ENCODE measurements at regions not wholly inside any gene's neighbourhood (a gene's known extent, or its start where the extent isn't known, plus 50 kb on each side); places are given as distances from the start of the nearest gene placed in this dataset.

- TF ChIP-seq RAD21 (IDR thresholded peaks at IDR 0.05), result peak; percentile 19 to 25
Measured at GRCh38 chr15:60081976-60082375, 77.9 kb downstream of the FOXB1 start (continued).

- 60% methylated on average over 3 of the region's 3 CpGs for WGBS
- Histone ChIP-seq H3K27me3 (ENCODE audit: control insufficient read depth in 4 of 4, insufficient read depth in 4 of 4, low read length in 3 of 4) (no peaks in the 10 kb centered on the region), H3K27ac (ENCODE audit: low read depth in 1 of 2, low read length in 2 of 2) (no peak overlapping the region), H3K36me3 (ENCODE audit: control insufficient read depth in 4 of 4, insufficient read depth in 3 of 4, low read depth in 1 of 4, low read length in 3 of 4) (no peaks in the 10 kb centered on the region), H3K4me3 (ENCODE audit: low read depth in 1 of 3, low read length in 3 of 3) (no peak overlapping the region), H3K9me3 (ENCODE audit: control insufficient read depth in 4 of 4, low read length in 3 of 4) (no peaks in the 10 kb centered on the region), H3K9ac (ENCODE audit: low read depth in 1 of 2, low read length in 2 of 2) (no peak overlapping the region), H3K4me1 (ENCODE audit: control insufficient read depth in 4 of 4, insufficient read depth in 4 of 4, low read length in 3 of 4) (peaks cover 9 to 47% (median 28%) of the 10 kb centered on the region in 4 donors)
- TF ChIP-seq HNF4A (conservative IDR thresholded peaks at IDR 0.05), result peak in 1 of 2 donors; percentile 25
- no peak for TF ChIP-seq ATF3 (IDR thresholded peaks at IDR 0.05)
- no peak for TF ChIP-seq HNF4G (IDR thresholded peaks at IDR 0.05)
- TF ChIP-seq RXRA (IDR thresholded peaks at IDR 0.05), result peak in 1 of 2 donors; percentile 29
- TF ChIP-seq MAX (IDR thresholded peaks at IDR 0.05), result no peak
- no peak for DNase-seq (ENCODE audit: low spot score)
Measured at GRCh38 chr15:60083318-60083717, 79.2 kb downstream of the FOXB1 start.

- WGBS, result 88% methylated on average over 8 of the region's 8 CpGs
- no peak overlapping the region for H3K27ac ChIP-seq (ENCODE audit: low read depth in 1 of 2, low read length in 2 of 2)
- no peaks in the 10 kb centered on the region for H3K36me3 ChIP-seq (ENCODE audit: control insufficient read depth in 4 of 4, insufficient read depth in 3 of 4, low read depth in 1 of 4, low read length in 3 of 4)
- H3K27me3 ChIP-seq (ENCODE audit: control insufficient read depth in 4 of 4, insufficient read depth in 4 of 4, low read length in 3 of 4), result no peaks in the 10 kb centered on the region
- TF ChIP-seq RXRA (IDR thresholded peaks at IDR 0.05) (no peak), NR2F2 (IDR thresholded peaks at IDR 0.05) (no peak), MAX (IDR thresholded peaks at IDR 0.05) (no peak), HNF4A (conservative IDR thresholded peaks at IDR 0.05) (no peak), TAF1 (conservative IDR thresholded peaks at IDR 0.05) (no peak), EGR1 (IDR thresholded peaks at IDR 0.05; ENCODE audit: low read depth in 2 of 2) (no peak), HNF4G (IDR thresholded peaks at IDR 0.05) (no peak), ATF3 (IDR thresholded peaks at IDR 0.05) (no peak), JUND (IDR thresholded peaks at IDR 0.05) (no peak), SP1 (IDR thresholded peaks at IDR 0.05) (no peak)
- H3K4me1 ChIP-seq (ENCODE audit: control insufficient read depth in 4 of 4, insufficient read depth in 4 of 4, low read length in 3 of 4), result peaks cover 5 to 38% (median 24%) of the 10 kb centered on the region in 4 donors
- no peaks in the 10 kb centered on the region for H3K9me3 ChIP-seq (ENCODE audit: control insufficient read depth in 4 of 4, low read length in 3 of 4)
- H3K9ac ChIP-seq (ENCODE audit: low read depth in 1 of 2, low read length in 2 of 2), result no peak overlapping the region
- no peak overlapping the region for H3K4me3 ChIP-seq (ENCODE audit: low read depth in 1 of 3, low read length in 3 of 3)
- DNase-seq (ENCODE audit: low spot score), result no peak
Measured at GRCh38 chr15:60086681-60087429, 82.7 kb downstream of the FOXB1 start.

- Histone ChIP-seq H3K9me3 (ENCODE audit: control insufficient read depth in 4 of 4, low read length in 3 of 4) (no peaks in the 10 kb centered on the region), H3K36me3 (ENCODE audit: control insufficient read depth in 4 of 4, insufficient read depth in 3 of 4, low read depth in 1 of 4, low read length in 3 of 4) (no peaks in the 10 kb centered on the region), H3K27ac (ENCODE audit: low read depth in 1 of 2, low read length in 2 of 2) (no peak overlapping the region), H3K9ac (ENCODE audit: low read depth in 1 of 2, low read length in 2 of 2) (no peak overlapping the region), H3K4me3 (ENCODE audit: low read depth in 1 of 3, low read length in 3 of 3) (no peak overlapping the region), H3K27me3 (ENCODE audit: control insufficient read depth in 4 of 4, insufficient read depth in 4 of 4, low read length in 3 of 4) (no peaks in the 10 kb centered on the region), H3K4me1 (ENCODE audit: control insufficient read depth in 4 of 4, insufficient read depth in 4 of 4, low read length in 3 of 4) (peaks cover 4 to 38% (median 25%) of the 10 kb centered on the region in 4 donors)
- DNase-seq (ENCODE audit: low spot score), result no peak
- TF ChIP-seq GABPA (IDR thresholded peaks at IDR 0.05 in 1 of 2, conservative IDR thresholded peaks at IDR 0.05 in 1 of 2) (no peak), ZBTB33 (IDR thresholded peaks at IDR 0.05) (no peak), CTCF (IDR thresholded peaks at IDR 0.05; ENCODE audit: low read depth, low read length, missing input control) (no peak), TAF1 (conservative IDR thresholded peaks at IDR 0.05) (no peak), EGR1 (IDR thresholded peaks at IDR 0.05; ENCODE audit: low read depth in 2 of 2) (no peak), ATF3 (IDR thresholded peaks at IDR 0.05) (no peak), RXRA (IDR thresholded peaks at IDR 0.05) (no peak), HNF4G (IDR thresholded peaks at IDR 0.05) (no peak), RAD21 (IDR thresholded peaks at IDR 0.05) (no peak), SP1 (IDR thresholded peaks at IDR 0.05) (no peak), HNF4A (conservative IDR thresholded peaks at IDR 0.05) (no peak), FOXA1 (IDR thresholded peaks at IDR 0.05) (no peak), FOXA2 (IDR thresholded peaks at IDR 0.05) (no peak), MAX (IDR thresholded peaks at IDR 0.05) (no peak)
Measured at GRCh38 chr15:60087561-60087960, 83.5 kb downstream of the FOXB1 start.
